HG03442 (cell line): ENCODE measurements at regions not wholly inside any gene's neighbourhood (a gene's known extent, or its start where the extent isn't known, plus 50 kb on each side); places are given as distances from the start of the nearest gene placed in this dataset.

Experiments used
- ATAC-seq: cut with Tn5 transposase; IDR thresholded peaks from one replicate; pipeline ENCODE4 v1.9.1; 2021; ENCODE audit warnings: mild to moderate bottlenecking, moderate library complexity; ENCODE audit not compliant: unreplicated experiment

- ATAC-seq, result no peak
Observed at GRCh38 chr6:14934013-14934412, 311.9 kb upstream of the JARID2 start.

- ATAC-seq, result no peak
Observed at GRCh38 chr6:14934844-14935243, 311.0 kb upstream of the JARID2 start.

GRCh38 chr6:14936861-14937260 is 309.0 kb upstream of the JARID2 start:
- no peak for ATAC-seq

- no peak for ATAC-seq
Observed at GRCh38 chr6:14943116-14943515, 302.8 kb upstream of the JARID2 start.

- no peak for ATAC-seq
Observed at GRCh38 chr6:14944593-14944992, 301.3 kb upstream of the JARID2 start.

GRCh38 chr6:14945461-14946185 is 300.2 kb upstream of the JARID2 start:
- ATAC-seq, result no peak

- no peak for ATAC-seq
Observed at GRCh38 chr6:14946753-14947152, 299.1 kb upstream of the JARID2 start.

GRCh38 chr6:14948586-14949245 is 297.2 kb upstream of the JARID2 start:
- no peak for ATAC-seq

- ATAC-seq, result no peak
Observed at GRCh38 chr6:14950103-14950969, 295.5 kb upstream of the JARID2 start.

- no peak for ATAC-seq
Observed at GRCh38 chr6:14950970-14951276, 294.9 kb upstream of the JARID2 start.

- ATAC-seq, result no peak
Observed at GRCh38 chr6:14951704-14952103, 294.2 kb upstream of the JARID2 start.

GRCh38 chr6:14953836-14954235 is 292.0 kb upstream of the JARID2 start:
- ATAC-seq, result no peak

GRCh38 chr6:14957355-14958059 is 288.4 kb upstream of the JARID2 start:
- ATAC-seq, result no peak

- no peak for ATAC-seq
Observed at GRCh38 chr6:14959324-14959885, 286.5 kb upstream of the JARID2 start.

- ATAC-seq, result no peak
Observed at GRCh38 chr6:14964556-14965270, 281.2 kb upstream of the JARID2 start.

GRCh38 chr6:14965424-14966075 is 280.3 kb upstream of the JARID2 start:
- ATAC-seq, result no peak

GRCh38 chr6:14966096-14966905 is 279.6 kb upstream of the JARID2 start:
- ATAC-seq, result no peak

GRCh38 chr6:14966906-14967711 is 278.8 kb upstream of the JARID2 start:
- no peak for ATAC-seq
